Thymus (tissue), 11 donors: ENCODE measurements at regions not wholly inside any gene's neighbourhood (a gene's known extent, or its start where the extent isn't known, plus 50 kb on each side); places are given as distances from the start of the nearest gene placed in this dataset.
"Not testable (repeated sequence)": the region's sequence is repeated elsewhere in the genome, so short reads cannot be mapped to it uniquely, and the experiment has no call there.

Source experiments
- DNase-seq, 9 donors: peaks; one replicate each; pipeline ENCODE4 v3.0.0-alpha.2; 2013; ENCODE audit warnings: low spot score in 9 of 9, low read depth in 6 of 9, missing footprints in 1 of 9
- H3K27ac ChIP-seq, 2 donors: one replicate each; pipeline ENCODE4 v1.5.1; 2013; ENCODE audit warnings: control low read depth in 1 of 2, low read depth in 1 of 2, low read length in 1 of 2, mild to moderate bottlenecking in 1 of 2, moderate library complexity in 1 of 2
- H3K27me3 ChIP-seq, 2 donors: one replicate each; pipeline ENCODE4 v1.5.1; 2013; ENCODE audit warnings: low read length in 1 of 2; ENCODE audit not compliant: control insufficient read depth in 2 of 2, insufficient read depth in 1 of 2
- H3K36me3 ChIP-seq, 2 donors: one replicate each; pipeline ENCODE4 v1.5.1; 2013; ENCODE audit warnings: low read length in 1 of 2, mild to moderate bottlenecking in 1 of 2, moderate library complexity in 1 of 2; ENCODE audit not compliant: control insufficient read depth in 2 of 2, insufficient read depth in 2 of 2
- H3K4me1 ChIP-seq, 2 donors: one replicate each; pipeline ENCODE4 v1.5.1; 2013; ENCODE audit warnings: low read length in 2 of 2; ENCODE audit not compliant: control insufficient read depth in 2 of 2, insufficient read depth in 2 of 2
- H3K4me3 ChIP-seq, 2 donors: one replicate each; pipeline ENCODE4 v1.5.1; 2013; ENCODE audit warnings: low read length in 2 of 2, control low read depth in 1 of 2, mild to moderate bottlenecking in 1 of 2
- H3K9me3 ChIP-seq, 2 donors: one replicate each; pipeline ENCODE4 v1.5.1; 2013; ENCODE audit warnings: low read length in 1 of 2, mild to moderate bottlenecking in 1 of 2; ENCODE audit not compliant: control insufficient read depth in 2 of 2, insufficient read depth in 1 of 2
- WGBS: extraction: QIAGEN DNeasy Blood & Tissue Kit; methylation state at CpG from one replicate; pipeline ENCODE4 v1.1.7; 2013; 5-methylcytosine and 5-hydroxymethylcytosine counted together
- donor health status: healthy.

- no peaks in the 10 kb centered on the region for H3K36me3 ChIP-seq
- no peak overlapping the region for H3K4me3 ChIP-seq
- no peak overlapping the region for H3K27ac ChIP-seq
- no peaks in the 10 kb centered on the region for H3K27me3 ChIP-seq
- H3K9me3 ChIP-seq = no peaks in the 10 kb centered on the region
- DNase-seq = no peak
- 92% methylated on average over 3 of the region's 3 CpGs for WGBS
- no peaks in the 10 kb centered on the region for H3K4me1 ChIP-seq
Observed at GRCh38 chr3:3302964-3303363, 123.5 kb upstream of the CRBN start.

GRCh38 chr3:3301476-3301875, 122.0 kb upstream of the CRBN start:
- no peaks in the 10 kb centered on the region for H3K27me3 ChIP-seq
- WGBS = 21% methylated on average over 1 of the region's 1 CpG
- H3K9me3 ChIP-seq = no peaks in the 10 kb centered on the region
- no peaks in the 10 kb centered on the region for H3K36me3 ChIP-seq
- no peaks in the 10 kb centered on the region for H3K4me1 ChIP-seq
- no peak for DNase-seq
- H3K27ac ChIP-seq = no peak overlapping the region
- H3K4me3 ChIP-seq = no peak overlapping the region

GRCh38 chr3:3296979-3297381, 117.5 kb upstream of the CRBN start:
- peak in 7 of 9 donors; percentile 2 to 59 (median 13) for DNase-seq
- WGBS = 43% methylated on average over 5 of the region's 5 CpGs
- H3K4me1 ChIP-seq = no peaks in the 10 kb centered on the region
- H3K9me3 ChIP-seq = no peaks in the 10 kb centered on the region
- no peaks in the 10 kb centered on the region for H3K36me3 ChIP-seq
- H3K4me3 ChIP-seq = no peak overlapping the region
- peak overlapping the region in 1 of 2 donors; percentile 20 for H3K27ac ChIP-seq
- no peaks in the 10 kb centered on the region for H3K27me3 ChIP-seq

GRCh38 chr3:3295586-3295985, 116.1 kb upstream of the CRBN start:
- Histone ChIP-seq H3K4me1 (no peaks in the 10 kb centered on the region), H3K9me3 (no peaks in the 10 kb centered on the region), H3K4me3 (no peak overlapping the region), H3K36me3 (no peaks in the 10 kb centered on the region), H3K27me3 (no peaks in the 10 kb centered on the region), H3K27ac (no peak overlapping the region)
- 91% methylated on average over 1 of the region's 1 CpG for WGBS
- DNase-seq = no peak

- not testable (repeated sequence) for H3K4me1 ChIP-seq, H3K4me3 ChIP-seq, H3K27me3 ChIP-seq, H3K27ac ChIP-seq, DNase-seq, H3K36me3 ChIP-seq, H3K9me3 ChIP-seq
- 87% methylated on average over 3 of the region's 3 CpGs for WGBS
Observed at GRCh38 chr3:3291756-3292283, 112.3 kb upstream of the CRBN start.

GRCh38 chr3:3288255-3288654, 108.8 kb upstream of the CRBN start:
- no peak for DNase-seq
- Histone ChIP-seq H3K9me3 (no peaks in the 10 kb centered on the region), H3K36me3 (no peaks in the 10 kb centered on the region), H3K4me3 (no peak overlapping the region), H3K27ac (no peak overlapping the region), H3K4me1 (no peaks in the 10 kb centered on the region), H3K27me3 (no peaks in the 10 kb centered on the region)

GRCh38 chr3:3286014-3286413, 106.5 kb upstream of the CRBN start:
- H3K9me3 ChIP-seq = no peaks in the 10 kb centered on the region
- WGBS = 96% methylated on average over 2 of the region's 2 CpGs
- H3K27me3 ChIP-seq = no peaks in the 10 kb centered on the region
- H3K4me3 ChIP-seq = no peak overlapping the region
- no peaks in the 10 kb centered on the region for H3K4me1 ChIP-seq
- no peak for DNase-seq
- no peak overlapping the region for H3K27ac ChIP-seq
- H3K36me3 ChIP-seq = no peaks in the 10 kb centered on the region

- Histone ChIP-seq H3K27ac (no peak overlapping the region), H3K27me3 (no peaks in the 10 kb centered on the region), H3K9me3 (no peaks in the 10 kb centered on the region), H3K4me3 (no peak overlapping the region), H3K4me1 (no peaks in the 10 kb centered on the region), H3K36me3 (no peaks in the 10 kb centered on the region)
- no peak for DNase-seq
- 74% methylated on average over 2 of the region's 2 CpGs for WGBS
Observed at GRCh38 chr3:3281024-3281423, 101.5 kb upstream of the CRBN start.

- H3K4me1 ChIP-seq = no peaks in the 10 kb centered on the region
- H3K4me3 ChIP-seq = no peak overlapping the region
- 62% methylated on average over 1 of the region's 1 CpG for WGBS
- no peaks in the 10 kb centered on the region for H3K9me3 ChIP-seq
- no peaks in the 10 kb centered on the region for H3K36me3 ChIP-seq
- H3K27ac ChIP-seq = no peak overlapping the region
- H3K27me3 ChIP-seq = no peaks in the 10 kb centered on the region
- no peak for DNase-seq
Observed at GRCh38 chr3:3280396-3280795, 100.9 kb upstream of the CRBN start.

GRCh38 chr3:3278073-3278472, 98.6 kb upstream of the CRBN start:
- no peaks in the 10 kb centered on the region for H3K4me1 ChIP-seq
- no peaks in the 10 kb centered on the region for H3K36me3 ChIP-seq
- DNase-seq = no peak
- H3K9me3 ChIP-seq = no peaks in the 10 kb centered on the region
- no peaks in the 10 kb centered on the region for H3K27me3 ChIP-seq
- no peak overlapping the region for H3K4me3 ChIP-seq
- H3K27ac ChIP-seq = no peak overlapping the region
- WGBS = 86% methylated on average over 1 of the region's 1 CpG
